Mesothelial cell of epicardium (in vitro differentiated cells): ENCODE measurements at regions not wholly inside any gene's neighbourhood (a gene's known extent, or its start where the extent isn't known, plus 50 kb on each side); places are given as distances from the start of the nearest gene placed in this dataset.

Experiments
- DNase-seq, 2 experiments: peaks; one replicate each; pipeline ENCODE4 v3.0.0; 2021; ENCODE audit warnings: low spot score in 2 of 2; ENCODE audit not compliant: unreplicated experiment in 2 of 2
- H3K27ac Mint-ChIP-seq: 2 replicates; pipeline ENCODE4 v1.8.0; 2021; ENCODE audit warnings: mixed read lengths
- H3K27me3 Mint-ChIP-seq: 2 replicates; pipeline ENCODE4 v1.8.0; 2021; ENCODE audit warnings: low read depth, mixed read lengths
- H3K36me3 Mint-ChIP-seq: 2 replicates; pipeline ENCODE4 v1.8.0; 2021; ENCODE audit warnings: mixed read lengths
- H3K4me1 Mint-ChIP-seq: 2 replicates; pipeline ENCODE4 v1.8.0; 2021; ENCODE audit warnings: mixed read lengths
- H3K4me3 Mint-ChIP-seq: 2 replicates; pipeline ENCODE4 v1.8.0; 2021; ENCODE audit warnings: mild to moderate bottlenecking, moderate library complexity, mixed read lengths
- H3K9me3 Mint-ChIP-seq: 2 replicates; pipeline ENCODE4 v1.8.0; 2021; ENCODE audit warnings: mixed read lengths
- CTCF ChIP-seq: fragments of 200-600 bp; sonication (generic); IDR thresholded peaks from one replicate; pipeline ENCODE4 v1.5.0; 2021; ENCODE audit warnings: antibody characterized with exemption; ENCODE audit not compliant: unreplicated experiment

- Mint-ChIP-seq H3K27ac (no peak overlapping the region), H3K9me3 (no peaks in the 10 kb centered on the region), H3K4me1 (peaks cover 3% of the 10 kb centered on the region), H3K4me3 (no peak overlapping the region), H3K27me3 (peaks cover 11% of the 10 kb centered on the region), H3K36me3 (no peaks in the 10 kb centered on the region)
- no peak for DNase-seq
- no peak for TF ChIP-seq CTCF
These were observed 447.6 kb downstream of the TOX3 start for GRCh38 chr16:52099382-52099781.

DNA sequence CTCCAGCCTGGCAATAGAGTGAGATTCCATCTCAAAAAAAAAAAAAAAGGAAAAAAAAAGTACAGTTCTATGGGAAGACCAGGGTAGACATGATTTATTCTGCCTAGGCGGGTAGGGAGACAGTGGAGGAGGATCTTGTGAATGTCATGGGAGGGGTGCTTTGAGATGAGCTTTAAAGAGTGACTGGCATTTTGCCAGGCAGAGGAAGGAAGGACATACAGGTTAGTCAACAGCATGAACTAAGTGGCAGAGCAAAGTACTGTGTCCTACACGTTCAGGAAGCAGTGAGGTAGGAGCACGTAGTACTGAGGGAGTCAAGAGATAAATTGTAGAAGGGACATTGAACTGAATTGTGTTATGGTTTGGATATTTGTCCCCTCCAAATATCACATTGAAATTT is 451.5 kb downstream of the TOX3 start:
- H3K4me1 Mint-ChIP-seq, result peaks cover 3% of the 10 kb centered on the region
- H3K36me3 Mint-ChIP-seq, result no peaks in the 10 kb centered on the region
- H3K27me3 Mint-ChIP-seq, result peaks cover 8% of the 10 kb centered on the region
- H3K4me3 Mint-ChIP-seq, result no peak overlapping the region
- no peak for DNase-seq
- no peak for TF ChIP-seq CTCF
- no peaks in the 10 kb centered on the region for H3K9me3 Mint-ChIP-seq
- H3K27ac Mint-ChIP-seq, result no peak overlapping the region

GRCh38 chr16:52092126-52092525 is 454.8 kb downstream of the TOX3 start:
- DNase-seq, result no peak
- Mint-ChIP-seq H3K4me3 (no peak overlapping the region), H3K36me3 (no peaks in the 10 kb centered on the region), H3K27me3 (peaks cover 13% of the 10 kb centered on the region), H3K4me1 (peaks cover 3% of the 10 kb centered on the region), H3K9me3 (no peaks in the 10 kb centered on the region), H3K27ac (no peak overlapping the region)
- no peak for TF ChIP-seq CTCF

GRCh38 chr16:52090080-52090479 is 456.9 kb downstream of the TOX3 start:
- no peak overlapping the region for H3K27ac Mint-ChIP-seq
- H3K9me3 Mint-ChIP-seq, result no peaks in the 10 kb centered on the region
- DNase-seq, result no peak
- no peaks in the 10 kb centered on the region for H3K4me1 Mint-ChIP-seq
- peaks cover 18% of the 10 kb centered on the region for H3K27me3 Mint-ChIP-seq
- no peaks in the 10 kb centered on the region for H3K36me3 Mint-ChIP-seq
- no peak for TF ChIP-seq CTCF
- no peak overlapping the region for H3K4me3 Mint-ChIP-seq

- peaks cover 22% of the 10 kb centered on the region for H3K27me3 Mint-ChIP-seq
- no peaks in the 10 kb centered on the region for H3K36me3 Mint-ChIP-seq
- H3K27ac Mint-ChIP-seq, result no peak overlapping the region
- H3K9me3 Mint-ChIP-seq, result no peaks in the 10 kb centered on the region
- no peak for DNase-seq
- no peak for TF ChIP-seq CTCF
- no peaks in the 10 kb centered on the region for H3K4me1 Mint-ChIP-seq
- no peak overlapping the region for H3K4me3 Mint-ChIP-seq
These were observed 457.5 kb downstream of the TOX3 start for GRCh38 chr16:52089476-52089875.

DNA sequence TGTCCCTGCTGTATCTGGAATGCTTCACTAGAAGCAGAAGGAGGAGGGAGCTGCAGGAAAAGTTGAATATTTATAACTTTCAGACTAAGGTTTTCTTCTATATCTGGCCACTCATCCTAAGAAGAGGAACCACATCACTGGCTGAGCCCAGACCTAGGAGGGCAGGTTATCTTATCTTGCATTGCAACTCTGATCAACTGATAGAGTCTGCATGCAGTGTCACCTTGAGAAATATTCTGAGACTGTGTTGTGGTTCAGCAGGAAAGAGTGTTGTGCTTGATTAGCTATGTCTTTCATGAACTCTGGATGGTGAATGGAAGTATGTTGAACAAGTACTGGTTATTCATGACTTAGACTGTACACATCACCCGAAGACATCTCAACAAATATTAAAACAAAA is 460.0 kb downstream of the TOX3 start:
- H3K36me3 Mint-ChIP-seq, result no peaks in the 10 kb centered on the region
- no peaks in the 10 kb centered on the region for H3K9me3 Mint-ChIP-seq
- DNase-seq, result no peak
- no peak overlapping the region for H3K4me3 Mint-ChIP-seq
- H3K4me1 Mint-ChIP-seq, result no peaks in the 10 kb centered on the region
- H3K27ac Mint-ChIP-seq, result no peak overlapping the region
- peaks cover 37% of the 10 kb centered on the region for H3K27me3 Mint-ChIP-seq
- TF ChIP-seq CTCF, result no peak
